ENCODE measurements at regions not wholly inside any gene's neighbourhood (a gene's known extent, or its start where the extent isn't known, plus 50 kb on each side); places are given as distances from the start of the nearest gene placed in this dataset.

- H3K4me3 ChIP-seq (ENCODE audit: low read depth in 1 of 3, low read length in 3 of 3): no peak overlapping the region
- DNase-seq (ENCODE audit: low spot score): no peak
- H3K36me3 ChIP-seq (ENCODE audit: control insufficient read depth in 4 of 4, insufficient read depth in 3 of 4, low read depth in 1 of 4, low read length in 3 of 4): no peaks in the 10 kb centered on the region
- no peaks in the 10 kb centered on the region for H3K9me3 ChIP-seq (ENCODE audit: control insufficient read depth in 4 of 4, low read length in 3 of 4)
- 88% methylated on average over 7 of the region's 7 CpGs for WGBS
- H3K4me1 ChIP-seq (ENCODE audit: control insufficient read depth in 4 of 4, insufficient read depth in 4 of 4, low read length in 3 of 4): no peaks in the 10 kb centered on the region
- no peak overlapping the region for H3K27ac ChIP-seq (ENCODE audit: low read depth in 1 of 2, low read length in 2 of 2)
- TF ChIP-seq RAD21 (IDR thresholded peaks at IDR 0.05): no peak
- no peak for TF ChIP-seq MAX (IDR thresholded peaks at IDR 0.05)
- TF ChIP-seq YY1 (IDR thresholded peaks at IDR 0.05): no peak
- TF ChIP-seq JUND (IDR thresholded peaks at IDR 0.05): no peak
- H3K27me3 ChIP-seq (ENCODE audit: control insufficient read depth in 4 of 4, insufficient read depth in 4 of 4, low read length in 3 of 4): no peaks in the 10 kb centered on the region
- H3K9ac ChIP-seq (ENCODE audit: low read depth in 1 of 2, low read length in 2 of 2): no peak overlapping the region
These were observed 675.3 kb downstream of the INHBA start for GRCh38 chr7:41027428-41028115.

- Histone ChIP-seq H3K36me3 (ENCODE audit: control insufficient read depth in 4 of 4, insufficient read depth in 3 of 4, low read depth in 1 of 4, low read length in 3 of 4) (no peaks in the 10 kb centered on the region), H3K9ac (ENCODE audit: low read depth in 1 of 2, low read length in 2 of 2) (no peak overlapping the region), H3K27ac (ENCODE audit: low read depth in 1 of 2, low read length in 2 of 2) (no peak overlapping the region), H3K4me1 (ENCODE audit: control insufficient read depth in 4 of 4, insufficient read depth in 4 of 4, low read length in 3 of 4) (no peaks in the 10 kb centered on the region), H3K9me3 (ENCODE audit: control insufficient read depth in 4 of 4, low read length in 3 of 4) (no peaks in the 10 kb centered on the region), H3K4me3 (ENCODE audit: low read depth in 1 of 3, low read length in 3 of 3) (no peak overlapping the region), H3K27me3 (ENCODE audit: control insufficient read depth in 4 of 4, insufficient read depth in 4 of 4, low read length in 3 of 4) (no peaks in the 10 kb centered on the region)
- 92% methylated on average over 4 of the region's 4 CpGs for WGBS
- TF ChIP-seq REST (IDR thresholded peaks at IDR 0.05) (no peak), TAF1 (conservative IDR thresholded peaks at IDR 0.05) (no peak), RXRA (IDR thresholded peaks at IDR 0.05) (no peak), EGR1 (IDR thresholded peaks at IDR 0.05; ENCODE audit: low read depth in 2 of 2) (no peak)
- DNase-seq (ENCODE audit: low spot score): no peak
These were observed 678.8 kb downstream of the INHBA start for GRCh38 chr7:41024126-41024525.

GRCh38 chr7:41020056-41020455 lies 682.8 kb downstream of the INHBA start:
- Histone ChIP-seq H3K27ac (ENCODE audit: low read depth in 1 of 2, low read length in 2 of 2) (no peak overlapping the region), H3K9me3 (ENCODE audit: control insufficient read depth in 4 of 4, low read length in 3 of 4) (no peaks in the 10 kb centered on the region), H3K36me3 (ENCODE audit: control insufficient read depth in 4 of 4, insufficient read depth in 3 of 4, low read depth in 1 of 4, low read length in 3 of 4) (no peaks in the 10 kb centered on the region), H3K4me1 (ENCODE audit: control insufficient read depth in 4 of 4, insufficient read depth in 4 of 4, low read length in 3 of 4) (no peaks in the 10 kb centered on the region), H3K4me3 (ENCODE audit: low read depth in 1 of 3, low read length in 3 of 3) (no peak overlapping the region), H3K27me3 (ENCODE audit: control insufficient read depth in 4 of 4, insufficient read depth in 4 of 4, low read length in 3 of 4) (no peaks in the 10 kb centered on the region), H3K9ac (ENCODE audit: low read depth in 1 of 2, low read length in 2 of 2) (no peak overlapping the region)
- DNase-seq (ENCODE audit: low spot score): no peak
- 89% methylated on average over 1 of the region's 1 CpG for WGBS
- TF ChIP-seq ATF3 (IDR thresholded peaks at IDR 0.05) (no peak), YY1 (IDR thresholded peaks at IDR 0.05) (no peak), MAX (IDR thresholded peaks at IDR 0.05) (no peak), SP1 (IDR thresholded peaks at IDR 0.05) (no peak), JUND (IDR thresholded peaks at IDR 0.05) (no peak), REST (IDR thresholded peaks at IDR 0.05) (no peak), ZBTB33 (IDR thresholded peaks at IDR 0.05) (no peak), RAD21 (IDR thresholded peaks at IDR 0.05) (no peak), TAF1 (conservative IDR thresholded peaks at IDR 0.05) (no peak), EGR1 (IDR thresholded peaks at IDR 0.05; ENCODE audit: low read depth in 2 of 2) (no peak), CTCF (IDR thresholded peaks at IDR 0.05; ENCODE audit: low read depth, low read length, missing input control) (no peak), FOXA1 (IDR thresholded peaks at IDR 0.05) (no peak), HNF4G (IDR thresholded peaks at IDR 0.05) (no peak), HNF4A (conservative IDR thresholded peaks at IDR 0.05) (no peak)

All from liver (tissue), 8 donors.